ENCODE measurements at regions not wholly inside any gene's neighbourhood (a gene's known extent, or its start where the extent isn't known, plus 50 kb on each side); places are given as distances from the start of the nearest gene placed in this dataset.
"Not testable (repeated sequence)": the region's sequence is repeated elsewhere in the genome, so short reads cannot be mapped to it uniquely, and the experiment has no call there.

DNA sequence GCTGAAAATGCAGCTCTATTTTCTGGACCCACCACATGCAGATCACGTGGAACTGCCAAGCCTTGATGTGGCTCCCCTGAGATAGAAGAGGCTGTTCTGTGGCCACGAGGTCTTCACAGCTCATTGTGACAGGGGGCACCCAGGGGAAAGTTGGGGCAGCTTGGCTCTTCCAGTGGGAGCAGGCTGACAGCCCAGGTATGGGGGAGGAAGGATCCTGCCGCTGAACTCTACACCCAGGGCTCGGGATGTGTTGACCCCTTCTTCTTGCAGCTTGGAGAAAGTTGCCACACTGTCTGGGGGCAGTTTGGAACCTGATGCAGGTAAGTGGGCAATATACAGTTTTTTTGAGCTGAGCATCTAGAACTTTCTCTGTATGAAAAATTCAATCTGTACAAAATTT, 133.6 kb upstream of the PITX1 start:
- Mint-ChIP-seq H3K27me3 (ENCODE audit: low read depth) (peaks cover 91% of the 10 kb centered on the region), H3K27ac (no peak overlapping the region), H3K4me3 (no peak overlapping the region), H3K4me1 (no peaks in the 10 kb centered on the region), H3K36me3 (ENCODE audit: insufficient read depth in 1 of 3, low read depth in 3 of 3) (no peaks in the 10 kb centered on the region), H3K9me3 (no peaks in the 10 kb centered on the region; a peak in 1 of 5 replicates)
- no peaks in the 10 kb centered on the region for H3K23me2 ChIP-seq (ENCODE audit: insufficient read length, low read depth, low read length, poor library complexity, severe bottlenecking)
- TF ChIP-seq, protein P1, sequence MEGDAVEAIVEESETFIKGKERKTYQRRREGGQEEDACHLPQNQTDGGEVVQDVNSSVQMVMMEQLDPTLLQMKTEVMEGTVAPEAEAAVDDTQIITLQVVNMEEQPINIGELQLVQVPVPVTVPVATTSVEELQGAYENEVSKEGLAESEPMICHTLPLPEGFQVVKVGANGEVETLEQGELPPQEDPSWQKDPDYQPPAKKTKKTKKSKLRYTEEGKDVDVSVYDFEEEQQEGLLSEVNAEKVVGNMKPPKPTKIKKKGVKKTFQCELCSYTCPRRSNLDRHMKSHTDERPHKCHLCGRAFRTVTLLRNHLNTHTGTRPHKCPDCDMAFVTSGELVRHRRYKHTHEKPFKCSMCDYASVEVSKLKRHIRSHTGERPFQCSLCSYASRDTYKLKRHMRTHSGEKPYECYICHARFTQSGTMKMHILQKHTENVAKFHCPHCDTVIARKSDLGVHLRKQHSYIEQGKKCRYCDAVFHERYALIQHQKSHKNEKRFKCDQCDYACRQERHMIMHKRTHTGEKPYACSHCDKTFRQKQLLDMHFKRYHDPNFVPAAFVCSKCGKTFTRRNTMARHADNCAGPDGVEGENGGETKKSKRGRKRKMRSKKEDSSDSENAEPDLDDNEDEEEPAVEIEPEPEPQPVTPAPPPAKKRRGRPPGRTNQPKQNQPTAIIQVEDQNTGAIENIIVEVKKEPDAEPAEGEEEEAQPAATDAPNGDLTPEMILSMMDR (conservative IDR thresholded peaks at IDR 0.05), result no peak
- no peak overlapping the region for H4K91ac ChIP-seq (ENCODE audit: insufficient read length, low read depth, low read length)
- no peak overlapping the region for H2BK5ac ChIP-seq (ENCODE audit: insufficient read length, low read length)
- DNase-seq, result no peak
- H4K8ac ChIP-seq (replicated peaks; ENCODE audit: insufficient read length, low read depth, low read length), result no peak overlapping the region
- no peak overlapping the region for H3K14ac ChIP-seq (ENCODE audit: insufficient read depth, low read length)
- H3K27me3 ChIP-seq (ENCODE audit: insufficient read depth, low read length), result no peaks in the 10 kb centered on the region; the same call in 1 of the 2 replicates
- H3K56ac ChIP-seq (ENCODE audit: insufficient read length, low read depth, low read length), result no peak overlapping the region
- no peak overlapping the region for H3T11ph ChIP-seq (ENCODE audit: low read length)
- no peaks in the 10 kb centered on the region for H3K9me3 ChIP-seq (ENCODE audit: control insufficient read depth, low read depth, low read length)
- no peaks in the 10 kb centered on the region for H3K4me1 ChIP-seq (ENCODE audit: insufficient read depth, low read length)
- H2BK15ac ChIP-seq (ENCODE audit: low read depth, low read length), result no peak overlapping the region
- H3K4me2 ChIP-seq (ENCODE audit: insufficient read depth, insufficient read length, low read length), result no peak overlapping the region
- no peak overlapping the region for H2BK20ac ChIP-seq (ENCODE audit: low read depth, low read length, poor library complexity, severe bottlenecking)
- H3K23ac ChIP-seq (ENCODE audit: insufficient read length, low read depth, low read length), result no peak overlapping the region
- no peak overlapping the region for H3K18ac ChIP-seq (ENCODE audit: insufficient read length, low read depth, low read length)
- H3K9ac ChIP-seq (ENCODE audit: extremely low read depth, insufficient read length, low read length), result no peak overlapping the region
- no peak overlapping the region for H3K27ac ChIP-seq (ENCODE audit: insufficient read length, low read depth, low read length)
- H3K79me1 ChIP-seq (ENCODE audit: insufficient read depth, low read depth, low read length, poor library complexity, severe bottlenecking), result no peaks in the 10 kb centered on the region
- H2AK5ac ChIP-seq (ENCODE audit: insufficient read length, low read length), result no peak overlapping the region
- WGBS (ENCODE audit: extremely low coverage, insufficient read length, low lambda C conversion rate), result no CpG with 5 or more reads among the region's 4 CpGs
- no peak overlapping the region for H2BK120ac ChIP-seq (ENCODE audit: low read depth, low read length, poor library complexity, severe bottlenecking)
- H3K4ac ChIP-seq (ENCODE audit: low read depth, low read length), result no peak overlapping the region
- no peak overlapping the region for H2BK12ac ChIP-seq (ENCODE audit: insufficient read length, low read depth, low read length)
- no peak overlapping the region for H4K5ac ChIP-seq (ENCODE audit: insufficient read length, low read depth, low read length)
- H2AFZ ChIP-seq (ENCODE audit: low read length), result no peak overlapping the region
- no peaks in the 10 kb centered on the region for H3K79me2 ChIP-seq (ENCODE audit: insufficient read depth, low read length)
- H4K20me1 ChIP-seq (ENCODE audit: control insufficient read depth, insufficient read depth, insufficient read length), result peaks cover 2% of the 10 kb centered on the region

DNA sequence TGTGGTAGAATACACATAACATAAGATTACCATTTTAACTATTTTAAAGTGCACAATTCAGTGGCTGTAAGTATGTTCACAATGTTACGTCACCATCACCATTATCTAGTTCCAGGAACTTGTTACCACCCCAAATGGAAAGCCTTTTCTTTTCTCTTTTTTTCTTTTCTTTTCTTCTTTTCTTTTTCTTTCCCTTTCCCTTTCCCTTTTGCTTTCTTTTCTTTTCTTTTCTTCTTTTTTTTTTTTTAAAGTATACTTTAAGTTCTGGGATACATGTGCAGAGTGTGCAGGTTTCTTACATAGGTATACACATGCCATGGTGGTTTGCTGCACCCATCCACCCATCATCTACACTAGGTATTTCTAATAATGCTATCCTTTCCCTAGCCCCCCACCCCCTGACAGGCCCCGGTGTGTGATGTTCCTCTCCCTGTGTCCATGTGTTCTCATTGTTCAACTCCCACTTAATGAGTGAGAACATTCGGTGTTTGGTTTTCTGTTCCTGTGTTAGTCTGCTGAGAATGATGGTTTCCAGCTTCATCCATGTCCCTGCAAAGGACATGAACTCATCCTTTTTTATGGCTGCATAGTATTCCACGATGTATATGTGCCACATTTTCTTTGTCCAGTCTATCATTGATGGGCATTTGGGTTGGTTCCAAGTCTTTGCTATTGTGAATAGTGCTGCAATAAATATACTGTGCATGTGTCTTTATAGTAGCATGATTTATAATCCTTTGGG, 131.0 kb upstream of the PITX1 start:
- not testable (repeated sequence) for H4K20me1 ChIP-seq (ENCODE audit: control insufficient read depth, insufficient read depth, insufficient read length); H3K23me2 ChIP-seq (ENCODE audit: insufficient read length, low read depth, low read length, poor library complexity, severe bottlenecking); H3K4ac ChIP-seq (ENCODE audit: low read depth, low read length); H3T11ph ChIP-seq (ENCODE audit: low read length); H3K4me1 ChIP-seq (ENCODE audit: insufficient read depth, low read length); H3K9me3 ChIP-seq (ENCODE audit: control insufficient read depth, low read depth, low read length); H2BK12ac ChIP-seq (ENCODE audit: insufficient read length, low read depth, low read length); H3K27ac ChIP-seq (ENCODE audit: insufficient read length, low read depth, low read length); H3K4me1 Mint-ChIP-seq; H3K4me3 Mint-ChIP-seq; H3K56ac ChIP-seq (ENCODE audit: insufficient read length, low read depth, low read length); H2AFZ ChIP-seq (ENCODE audit: low read length); H3K9ac ChIP-seq (ENCODE audit: extremely low read depth, insufficient read length, low read length); H3K9me3 Mint-ChIP-seq; H3K27ac Mint-ChIP-seq; H3K79me2 ChIP-seq (ENCODE audit: insufficient read depth, low read length); DNase-seq; H2BK5ac ChIP-seq (ENCODE audit: insufficient read length, low read length); H3K4me2 ChIP-seq (ENCODE audit: insufficient read depth, insufficient read length, low read length); H4K8ac ChIP-seq (replicated peaks; ENCODE audit: insufficient read length, low read depth, low read length); H2BK20ac ChIP-seq (ENCODE audit: low read depth, low read length, poor library complexity, severe bottlenecking); H4K91ac ChIP-seq (ENCODE audit: insufficient read length, low read depth, low read length); H3K18ac ChIP-seq (ENCODE audit: insufficient read length, low read depth, low read length); H3K14ac ChIP-seq (ENCODE audit: insufficient read depth, low read length); H3K23ac ChIP-seq (ENCODE audit: insufficient read length, low read depth, low read length); H2BK120ac ChIP-seq (ENCODE audit: low read depth, low read length, poor library complexity, severe bottlenecking); H4K5ac ChIP-seq (ENCODE audit: insufficient read length, low read depth, low read length); H2BK15ac ChIP-seq (ENCODE audit: low read depth, low read length); H3K79me1 ChIP-seq (ENCODE audit: insufficient read depth, low read depth, low read length, poor library complexity, severe bottlenecking); H3K36me3 Mint-ChIP-seq (ENCODE audit: insufficient read depth in 1 of 3, low read depth in 3 of 3); H2AK5ac ChIP-seq (ENCODE audit: insufficient read length, low read length); H3K27me3 ChIP-seq (ENCODE audit: insufficient read depth, low read length)
- WGBS (ENCODE audit: extremely low coverage, insufficient read length, low lambda C conversion rate), result no CpG with 5 or more reads among the region's 4 CpGs
- peaks cover 91% of the 10 kb centered on the region for H3K27me3 Mint-ChIP-seq (ENCODE audit: low read depth)
